HepG2 (cell line): ENCODE measurements at regions not wholly inside any gene's neighbourhood (a gene's known extent, or its start where the extent isn't known, plus 50 kb on each side); places are given as distances from the start of the nearest gene placed in this dataset.

Experiments
- CHD2 ChIP-seq: IDR thresholded peaks from 2 replicates; pipeline ENCODE4 v1.6.1; 2011; ENCODE audit warnings: low read depth, low read length, improper control_type of control experiment
- FOXM1 ChIP-seq: sonication (generic); formaldehyde crosslinking; IDR thresholded peaks from 2 replicates; pipeline ENCODE4 v1.5.0; 2020; ENCODE audit warnings: missing genetic modification reagents
- MYC ChIP-seq: sonication (generic); formaldehyde crosslinking; IDR thresholded peaks from 2 replicates; pipeline ENCODE4 v1.9.0; 2021; ENCODE audit warnings: missing genetic modification reagents, borderline replicate concordance
- PPARG ChIP-seq: conservative IDR thresholded peaks from 2 replicates; pipeline ENCODE4 v1.6.1; 2016; ENCODE audit warnings: missing biosample characterization, missing genetic modification reagents
- RAD21 ChIP-seq: fragments of 450-650 bp; formaldehyde crosslinking; IDR thresholded peaks from 2 replicates; pipeline ENCODE4 v1.5.0; 2020; ENCODE audit warnings: mild to moderate bottlenecking
- SMC3 ChIP-seq: IDR thresholded peaks from 2 replicates; pipeline ENCODE4 v1.6.1; 2011; ENCODE audit warnings: low read length, improper control_type of control experiment
- STAG1 ChIP-seq: sonication (generic); formaldehyde crosslinking; IDR thresholded peaks from 2 replicates; pipeline ENCODE4 v1.4.0; 2020; ENCODE audit warnings: missing genetic modification reagents
- THAP7 ChIP-seq: sonication (generic); formaldehyde crosslinking; IDR thresholded peaks from 2 replicates; pipeline ENCODE4 v1.8.1; 2023; ENCODE audit warnings: mild to moderate bottlenecking, missing genetic modification reagents
- ZBTB8A ChIP-seq: sonication (generic); formaldehyde crosslinking; IDR thresholded peaks from 2 replicates; pipeline ENCODE4 v1.4.0; 2020; ENCODE audit warnings: mild to moderate bottlenecking, low read depth, missing genetic modification reagents, borderline replicate concordance
- ZNF281 ChIP-seq: sonication (generic); formaldehyde crosslinking; IDR thresholded peaks from 2 replicates; pipeline ENCODE4 v1.4.0; 2020; ENCODE audit warnings: missing genetic modification reagents, borderline replicate concordance
- ZNF574 ChIP-seq: sonication (generic); formaldehyde crosslinking; IDR thresholded peaks from 2 replicates; pipeline ENCODE4 v1.4.0; 2020; ENCODE audit warnings: missing genetic modification reagents
- ZNF790 ChIP-seq: sonication (generic); formaldehyde crosslinking; IDR thresholded peaks from 2 replicates; pipeline ENCODE4 v1.8.0; 2022; ENCODE audit warnings: missing genetic modification reagents, mild to moderate bottlenecking, borderline replicate concordance
- ZSCAN22 ChIP-seq: sonication (generic); formaldehyde crosslinking; IDR thresholded peaks from 2 replicates; pipeline ENCODE4 v1.4.0; 2020; ENCODE audit warnings: mild to moderate bottlenecking, missing genetic modification reagents

- TF ChIP-seq ZNF281 (no peak), ZNF790 (no peak), ZNF574 (CRISPR knock-in tag) (peak; percentile 34; the same call in 1 of the 2 replicates), CHD2 (no peak), PPARG (CRISPR knock-in tag) (no peak), FOXM1 (no peak), MYC (CRISPR knock-in tag) (no peak), STAG1 (CRISPR knock-in tag) (peak; percentile 93), THAP7 (no peak), RAD21 (CRISPR knock-in tag) (peak; percentile 87), SMC3 (peak; percentile 89), ZSCAN22 (CRISPR knock-in tag) (no peak), ZBTB8A (CRISPR knock-in tag) (no peak)
- TF ChIP-seq, all 625 proteins: peak for 8
Observed at GRCh38 chr9:34899535-34900158, 58.4 kb upstream of the PHF24 start (continued).
